ENCODE measurements at regions not wholly inside any gene's neighbourhood (a gene's known extent, or its start where the extent isn't known, plus 50 kb on each side); places are given as distances from the start of the nearest gene placed in this dataset.

DNA sequence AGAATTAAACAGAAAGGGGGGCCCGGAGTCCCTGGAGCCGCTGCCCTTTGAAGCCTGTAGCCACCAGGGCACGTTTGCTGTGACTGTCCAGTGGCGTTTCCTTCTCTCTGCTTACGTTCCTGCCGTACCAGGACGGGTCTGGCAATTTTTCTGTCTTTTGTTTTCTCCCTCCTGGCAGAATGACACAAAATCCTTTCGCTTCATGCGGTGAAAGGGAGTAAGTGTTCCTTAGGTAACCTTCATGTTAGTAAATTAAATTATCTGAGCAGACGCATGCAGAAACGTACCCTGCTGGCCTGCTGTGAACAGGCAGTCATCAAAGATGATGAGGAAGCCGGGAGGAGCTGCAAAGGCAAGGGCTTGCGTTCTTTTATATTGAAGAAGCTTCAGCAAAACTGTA is 299.3 kb upstream of the ARGLU1 start:
- TF ChIP-seq, protein P1, sequence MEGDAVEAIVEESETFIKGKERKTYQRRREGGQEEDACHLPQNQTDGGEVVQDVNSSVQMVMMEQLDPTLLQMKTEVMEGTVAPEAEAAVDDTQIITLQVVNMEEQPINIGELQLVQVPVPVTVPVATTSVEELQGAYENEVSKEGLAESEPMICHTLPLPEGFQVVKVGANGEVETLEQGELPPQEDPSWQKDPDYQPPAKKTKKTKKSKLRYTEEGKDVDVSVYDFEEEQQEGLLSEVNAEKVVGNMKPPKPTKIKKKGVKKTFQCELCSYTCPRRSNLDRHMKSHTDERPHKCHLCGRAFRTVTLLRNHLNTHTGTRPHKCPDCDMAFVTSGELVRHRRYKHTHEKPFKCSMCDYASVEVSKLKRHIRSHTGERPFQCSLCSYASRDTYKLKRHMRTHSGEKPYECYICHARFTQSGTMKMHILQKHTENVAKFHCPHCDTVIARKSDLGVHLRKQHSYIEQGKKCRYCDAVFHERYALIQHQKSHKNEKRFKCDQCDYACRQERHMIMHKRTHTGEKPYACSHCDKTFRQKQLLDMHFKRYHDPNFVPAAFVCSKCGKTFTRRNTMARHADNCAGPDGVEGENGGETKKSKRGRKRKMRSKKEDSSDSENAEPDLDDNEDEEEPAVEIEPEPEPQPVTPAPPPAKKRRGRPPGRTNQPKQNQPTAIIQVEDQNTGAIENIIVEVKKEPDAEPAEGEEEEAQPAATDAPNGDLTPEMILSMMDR (IDR thresholded peaks at IDR 0.05), result peak in 1 of 4 experiments; percentile 20
- TF ChIP-seq POLR2A (IDR thresholded peaks at IDR 0.05), result no peak
